Subcutaneous abdominal adipose tissue (tissue), 5 donors: ENCODE measurements at regions not wholly inside any gene's neighbourhood (a gene's known extent, or its start where the extent isn't known, plus 50 kb on each side); places are given as distances from the start of the nearest gene placed in this dataset.

Experiments used
- H3K27ac ChIP-seq: one replicate; pipeline ENCODE4 v1.7.0; 2013; ENCODE audit warnings: low read depth, mild to moderate bottlenecking, inconsistent platforms, low read length, moderate library complexity
- H3K27me3 ChIP-seq, 5 donors: one replicate each; pipeline ENCODE4 v1.7.0; 2013; ENCODE audit warnings: low read length in 5 of 5, inconsistent platforms in 1 of 5; ENCODE audit not compliant: control insufficient read depth in 5 of 5, insufficient read depth in 4 of 5
- H3K36me3 ChIP-seq, 5 donors: one replicate each; pipeline ENCODE4 v1.7.0; 2013; ENCODE audit warnings: low read length in 5 of 5; ENCODE audit not compliant: control insufficient read depth in 5 of 5, insufficient read depth in 5 of 5
- H3K4me1 ChIP-seq, 5 donors: one replicate each; pipeline ENCODE4 v1.7.0; 2013; ENCODE audit warnings: low read length in 5 of 5, mild to moderate bottlenecking in 3 of 5, moderate library complexity in 1 of 5; ENCODE audit not compliant: control insufficient read depth in 5 of 5, insufficient read depth in 5 of 5
- H3K4me3 ChIP-seq, 5 donors: one replicate each; pipeline ENCODE4 v1.7.0; 2013; ENCODE audit warnings: low read length in 5 of 5, low read depth in 1 of 5
- H3K9ac ChIP-seq, 5 donors: one replicate each; pipeline ENCODE4 v1.7.0; 2013; ENCODE audit warnings: low read length in 5 of 5, mild to moderate bottlenecking in 4 of 5, moderate library complexity in 3 of 5
- H3K9me3 ChIP-seq, 5 donors: one replicate each; pipeline ENCODE4 v1.7.0; 2013; ENCODE audit warnings: low read length in 5 of 5; ENCODE audit not compliant: control insufficient read depth in 5 of 5
- donor health status: healthy.
- donor health status: healthy.
- donor health status: healthy.
- donor health status: healthy.
- donor health status: healthy.

- Histone ChIP-seq H3K4me1 (no peaks in the 10 kb centered on the region), H3K36me3 (no peaks in the 10 kb centered on the region), H3K27me3 (no peaks in the 10 kb centered on the region), H3K4me3 (no peak overlapping the region), H3K9ac (no peak overlapping the region), H3K9me3 (no peaks in the 10 kb centered on the region), H3K27ac (no peak overlapping the region)
Measured at GRCh38 chr14:26934151-26934550, 336.3 kb upstream of the NOVA1 start.

GRCh38 chr14:26935733-26936132 lies 337.9 kb upstream of the NOVA1 start:
- no peaks in the 10 kb centered on the region for H3K4me1 ChIP-seq
- no peaks in the 10 kb centered on the region for H3K36me3 ChIP-seq
- no peak overlapping the region for H3K27ac ChIP-seq
- no peak overlapping the region for H3K9ac ChIP-seq
- H3K9me3 ChIP-seq: no peaks in the 10 kb centered on the region
- no peaks in the 10 kb centered on the region for H3K27me3 ChIP-seq
- no peak overlapping the region for H3K4me3 ChIP-seq

GRCh38 chr14:26938054-26938453 lies 340.2 kb upstream of the NOVA1 start:
- no peak overlapping the region for H3K27ac ChIP-seq
- no peaks in the 10 kb centered on the region for H3K27me3 ChIP-seq
- H3K9ac ChIP-seq: no peak overlapping the region
- no peak overlapping the region for H3K4me3 ChIP-seq
- no peaks in the 10 kb centered on the region for H3K36me3 ChIP-seq
- no peaks in the 10 kb centered on the region for H3K4me1 ChIP-seq
- no peaks in the 10 kb centered on the region for H3K9me3 ChIP-seq

GRCh38 chr14:26939755-26940154 lies 341.9 kb upstream of the NOVA1 start:
- H3K4me1 ChIP-seq: no peaks in the 10 kb centered on the region
- H3K9ac ChIP-seq: no peak overlapping the region

GRCh38 chr14:26941521-26941920 lies 343.7 kb upstream of the NOVA1 start:
- Histone ChIP-seq H3K9ac (no peak overlapping the region), H3K4me3 (no peak overlapping the region), H3K4me1 (no peaks in the 10 kb centered on the region), H3K36me3 (no peaks in the 10 kb centered on the region), H3K27ac (no peak overlapping the region), H3K27me3 (no peaks in the 10 kb centered on the region), H3K9me3 (no peaks in the 10 kb centered on the region)

More at GRCh38 chr14:26939755-26940154, 341.9 kb upstream of the NOVA1 start:
- no peaks in the 10 kb centered on the region for H3K36me3 ChIP-seq
- no peaks in the 10 kb centered on the region for H3K27me3 ChIP-seq
- no peak overlapping the region for H3K4me3 ChIP-seq
- no peaks in the 10 kb centered on the region for H3K9me3 ChIP-seq
- no peak overlapping the region for H3K27ac ChIP-seq

GRCh38 chr14:26947265-26947664 lies 349.4 kb upstream of the NOVA1 start:
- Histone ChIP-seq H3K9me3 (no peaks in the 10 kb centered on the region), H3K4me3 (no peak overlapping the region), H3K36me3 (no peaks in the 10 kb centered on the region), H3K27ac (no peak overlapping the region), H3K27me3 (no peaks in the 10 kb centered on the region), H3K4me1 (no peaks in the 10 kb centered on the region), H3K9ac (no peak overlapping the region)

- no peaks in the 10 kb centered on the region for H3K9me3 ChIP-seq
- no peaks in the 10 kb centered on the region for H3K36me3 ChIP-seq
- H3K9ac ChIP-seq: no peak overlapping the region
- H3K4me3 ChIP-seq: no peak overlapping the region
- H3K4me1 ChIP-seq: peaks cover 0 to 15% (median 5%) of the 10 kb centered on the region in 5 donors
- no peak overlapping the region for H3K27ac ChIP-seq
- no peaks in the 10 kb centered on the region for H3K27me3 ChIP-seq
Measured at GRCh38 chr14:26959437-26959836, 361.6 kb upstream of the NOVA1 start.

GRCh38 chr14:26959972-26960660 lies 362.3 kb upstream of the NOVA1 start:
- H3K27ac ChIP-seq: no peak overlapping the region

GRCh38 chr14:26963711-26964110 lies 365.9 kb upstream of the NOVA1 start:
- Histone ChIP-seq H3K27ac (peak overlapping the region; percentile 67), H3K27me3 (no peaks in the 10 kb centered on the region), H3K9ac (peak overlapping the region in 1 of 5 donors; percentile 60), H3K4me3 (peak overlapping the region in 1 of 5 donors; percentile 5), H3K9me3 (no peaks in the 10 kb centered on the region), H3K36me3 (no peaks in the 10 kb centered on the region), H3K4me1 (peaks cover 0 to 22% (median 11%) of the 10 kb centered on the region in 5 donors)

More at GRCh38 chr14:26959972-26960660, 362.3 kb upstream of the NOVA1 start:
- Histone ChIP-seq H3K9me3 (no peaks in the 10 kb centered on the region), H3K9ac (no peak overlapping the region), H3K4me3 (no peak overlapping the region), H3K4me1 (peaks cover 0 to 15% (median 5%) of the 10 kb centered on the region in 5 donors), H3K36me3 (no peaks in the 10 kb centered on the region), H3K27me3 (no peaks in the 10 kb centered on the region)

GRCh38 chr14:26965490-26965889 lies 367.7 kb upstream of the NOVA1 start:
- H3K9ac ChIP-seq: no peak overlapping the region
- H3K27me3 ChIP-seq: no peaks in the 10 kb centered on the region
- H3K27ac ChIP-seq: no peak overlapping the region
- H3K4me3 ChIP-seq: no peak overlapping the region
- H3K9me3 ChIP-seq: no peaks in the 10 kb centered on the region
- no peaks in the 10 kb centered on the region for H3K36me3 ChIP-seq
- H3K4me1 ChIP-seq: peaks cover 0 to 22% (median 11%) of the 10 kb centered on the region in 5 donors
